ENCODE measurements at regions not wholly inside any gene's neighbourhood (a gene's known extent, or its start where the extent isn't known, plus 50 kb on each side); places are given as distances from the start of the nearest gene placed in this dataset.
A peak's percentile ranks its signal among the peaks of the same experiment; 100 is the strongest.

DNA sequence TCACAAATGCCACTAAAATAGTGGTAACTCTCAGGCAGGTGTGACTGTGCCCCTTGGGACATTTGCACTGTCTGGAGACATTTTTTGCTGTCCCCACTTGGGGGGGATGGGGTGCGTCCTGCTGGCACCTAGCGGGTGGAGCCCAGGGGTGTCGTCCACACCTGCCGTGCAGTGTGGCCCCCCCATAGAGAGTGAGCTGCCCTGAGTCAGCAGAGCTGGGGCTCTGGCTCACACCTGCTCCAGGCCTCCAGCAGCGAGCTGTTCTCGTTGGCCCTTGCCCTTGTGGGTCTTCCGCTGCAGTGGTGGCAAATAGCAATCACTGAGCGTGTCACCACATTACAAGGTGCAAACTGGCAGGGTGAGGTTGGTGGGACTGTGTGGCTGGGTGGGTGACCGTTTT lies 64.6 kb downstream of the CLDN34 start:
- TF ChIP-seq JUNB (IDR thresholded peaks at IDR 0.05; ENCODE audit: unreplicated experiment) (no peak), EZH2 (IDR thresholded peaks at IDR 0.05; ENCODE audit: low read depth, unreplicated experiment) (no peak), ZNF331 (CRISPR knock-in tag; IDR thresholded peaks at IDR 0.05; ENCODE audit: low read depth) (no peak), STAT1 (IDR thresholded peaks at IDR 0.05; ENCODE audit: unreplicated experiment) (no peak), ZNF114 (CRISPR knock-in tag; IDR thresholded peaks at IDR 0.05) (no peak), CREB1 (CRISPR knock-in tag; IDR thresholded peaks at IDR 0.05; ENCODE audit: low read depth) (no peak), EZH2phosphoT487 (IDR thresholded peaks at IDR 0.05; ENCODE audit: unreplicated experiment) (no peak)
- TF ChIP-seq, protein P1, sequence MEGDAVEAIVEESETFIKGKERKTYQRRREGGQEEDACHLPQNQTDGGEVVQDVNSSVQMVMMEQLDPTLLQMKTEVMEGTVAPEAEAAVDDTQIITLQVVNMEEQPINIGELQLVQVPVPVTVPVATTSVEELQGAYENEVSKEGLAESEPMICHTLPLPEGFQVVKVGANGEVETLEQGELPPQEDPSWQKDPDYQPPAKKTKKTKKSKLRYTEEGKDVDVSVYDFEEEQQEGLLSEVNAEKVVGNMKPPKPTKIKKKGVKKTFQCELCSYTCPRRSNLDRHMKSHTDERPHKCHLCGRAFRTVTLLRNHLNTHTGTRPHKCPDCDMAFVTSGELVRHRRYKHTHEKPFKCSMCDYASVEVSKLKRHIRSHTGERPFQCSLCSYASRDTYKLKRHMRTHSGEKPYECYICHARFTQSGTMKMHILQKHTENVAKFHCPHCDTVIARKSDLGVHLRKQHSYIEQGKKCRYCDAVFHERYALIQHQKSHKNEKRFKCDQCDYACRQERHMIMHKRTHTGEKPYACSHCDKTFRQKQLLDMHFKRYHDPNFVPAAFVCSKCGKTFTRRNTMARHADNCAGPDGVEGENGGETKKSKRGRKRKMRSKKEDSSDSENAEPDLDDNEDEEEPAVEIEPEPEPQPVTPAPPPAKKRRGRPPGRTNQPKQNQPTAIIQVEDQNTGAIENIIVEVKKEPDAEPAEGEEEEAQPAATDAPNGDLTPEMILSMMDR (conservative IDR thresholded peaks at IDR 0.05; ENCODE audit: low read depth in 2 of 2): no peak
- TF ChIP-seq, protein P2, sequence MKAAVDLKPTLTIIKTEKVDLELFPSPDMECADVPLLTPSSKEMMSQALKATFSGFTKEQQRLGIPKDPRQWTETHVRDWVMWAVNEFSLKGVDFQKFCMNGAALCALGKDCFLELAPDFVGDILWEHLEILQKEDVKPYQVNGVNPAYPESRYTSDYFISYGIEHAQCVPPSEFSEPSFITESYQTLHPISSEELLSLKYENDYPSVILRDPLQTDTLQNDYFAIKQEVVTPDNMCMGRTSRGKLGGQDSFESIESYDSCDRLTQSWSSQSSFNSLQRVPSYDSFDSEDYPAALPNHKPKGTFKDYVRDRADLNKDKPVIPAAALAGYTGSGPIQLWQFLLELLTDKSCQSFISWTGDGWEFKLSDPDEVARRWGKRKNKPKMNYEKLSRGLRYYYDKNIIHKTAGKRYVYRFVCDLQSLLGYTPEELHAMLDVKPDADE (IDR thresholded peaks at IDR 0.05): no peak
- TF ChIP-seq, protein P3, sequence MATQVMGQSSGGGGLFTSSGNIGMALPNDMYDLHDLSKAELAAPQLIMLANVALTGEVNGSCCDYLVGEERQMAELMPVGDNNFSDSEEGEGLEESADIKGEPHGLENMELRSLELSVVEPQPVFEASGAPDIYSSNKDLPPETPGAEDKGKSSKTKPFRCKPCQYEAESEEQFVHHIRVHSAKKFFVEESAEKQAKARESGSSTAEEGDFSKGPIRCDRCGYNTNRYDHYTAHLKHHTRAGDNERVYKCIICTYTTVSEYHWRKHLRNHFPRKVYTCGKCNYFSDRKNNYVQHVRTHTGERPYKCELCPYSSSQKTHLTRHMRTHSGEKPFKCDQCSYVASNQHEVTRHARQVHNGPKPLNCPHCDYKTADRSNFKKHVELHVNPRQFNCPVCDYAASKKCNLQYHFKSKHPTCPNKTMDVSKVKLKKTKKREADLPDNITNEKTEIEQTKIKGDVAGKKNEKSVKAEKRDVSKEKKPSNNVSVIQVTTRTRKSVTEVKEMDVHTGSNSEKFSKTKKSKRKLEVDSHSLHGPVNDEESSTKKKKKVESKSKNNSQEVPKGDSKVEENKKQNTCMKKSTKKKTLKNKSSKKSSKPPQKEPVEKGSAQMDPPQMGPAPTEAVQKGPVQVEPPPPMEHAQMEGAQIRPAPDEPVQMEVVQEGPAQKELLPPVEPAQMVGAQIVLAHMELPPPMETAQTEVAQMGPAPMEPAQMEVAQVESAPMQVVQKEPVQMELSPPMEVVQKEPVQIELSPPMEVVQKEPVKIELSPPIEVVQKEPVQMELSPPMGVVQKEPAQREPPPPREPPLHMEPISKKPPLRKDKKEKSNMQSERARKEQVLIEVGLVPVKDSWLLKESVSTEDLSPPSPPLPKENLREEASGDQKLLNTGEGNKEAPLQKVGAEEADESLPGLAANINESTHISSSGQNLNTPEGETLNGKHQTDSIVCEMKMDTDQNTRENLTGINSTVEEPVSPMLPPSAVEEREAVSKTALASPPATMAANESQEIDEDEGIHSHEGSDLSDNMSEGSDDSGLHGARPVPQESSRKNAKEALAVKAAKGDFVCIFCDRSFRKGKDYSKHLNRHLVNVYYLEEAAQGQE (IDR thresholded peaks at IDR 0.05; ENCODE audit: unreplicated experiment): no peak
- peaks cover 31% of the 10 kb centered on the region for H3K79me2 ChIP-seq (replicated peaks; ENCODE audit: insufficient read depth)
- H3K27ac Mint-ChIP-seq: peak overlapping the region; percentile 62; the same call in 1 of the 2 replicates
- no peak for ATAC-seq
- H3K9me2 ChIP-seq (ENCODE audit: insufficient read depth): no peaks in the 10 kb centered on the region
- no peak overlapping the region for H3K4me3 ChIP-seq
- no peak overlapping the region for H2AFZ ChIP-seq
- H3K9me3 Mint-ChIP-seq: no peaks in the 10 kb centered on the region
- H3K27me3 Mint-ChIP-seq (ENCODE audit: insufficient read depth, low read depth, poor library complexity): peaks cover 2% of the 10 kb centered on the region
- no peak overlapping the region for H3K27ac ChIP-seq (ENCODE audit: low read depth)
- peaks cover 6% of the 10 kb centered on the region for H3K36me3 Mint-ChIP-seq (ENCODE audit: low read depth)
- DNase-seq (ENCODE audit: low spot score): no peak
- no peak overlapping the region for H3K4me3 Mint-ChIP-seq
- H3K27me3 ChIP-seq (ENCODE audit: insufficient read depth): no peaks in the 10 kb centered on the region
- H4K20me1 ChIP-seq (replicated peaks; ENCODE audit: insufficient read depth): no peaks in the 10 kb centered on the region
- H3K4me1 ChIP-seq (ENCODE audit: insufficient read depth): no peaks in the 10 kb centered on the region
- H3K4me1 Mint-ChIP-seq: peaks cover 20% of the 10 kb centered on the region
- no peak overlapping the region for H3K4me2 ChIP-seq
- no peaks in the 10 kb centered on the region for H3F3A ChIP-seq (replicated peaks; ENCODE audit: low read depth)
- H3K36me3 ChIP-seq (ENCODE audit: insufficient read depth): no peaks in the 10 kb centered on the region

Measured in GM23338 (cell line).